Embryonic facial prominence (tissue), 1 donor: ENCODE measurements at regions not wholly inside any gene's neighbourhood (a gene's known extent, or its start where the extent isn't known, plus 50 kb on each side); places are given as distances from the start of the nearest gene placed in this dataset.
"Not testable (repeated sequence)": the region's sequence is repeated elsewhere in the genome, so short reads cannot be mapped to it uniquely, and the experiment has no call there.

Experiments used
- DNase-seq: peaks from one replicate; pipeline ENCODE4 v3.0.0-alpha.2; 2016; ENCODE audit errors: extremely low spot score

DNA sequence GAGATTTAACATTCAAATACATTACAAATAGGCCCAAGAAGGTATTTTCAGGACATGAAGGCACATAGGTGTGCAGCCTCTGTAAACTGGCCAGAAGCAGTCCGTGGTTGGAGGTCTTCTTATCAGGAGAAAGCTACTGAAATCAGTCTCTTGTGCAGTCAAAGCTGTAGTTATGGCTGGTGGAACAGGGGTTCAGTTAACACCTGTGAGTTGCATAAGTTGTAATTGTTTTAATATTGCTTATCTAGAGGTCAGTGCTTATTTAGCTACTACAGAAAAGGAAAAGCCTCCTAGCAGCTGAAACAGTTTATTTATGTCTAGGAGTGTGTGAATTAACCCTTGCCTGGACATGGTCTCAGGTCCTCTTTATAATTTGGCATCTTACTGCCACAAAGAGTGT, 377.6 kb upstream of the MDGA2 start:
- no peak for DNase-seq

DNA sequence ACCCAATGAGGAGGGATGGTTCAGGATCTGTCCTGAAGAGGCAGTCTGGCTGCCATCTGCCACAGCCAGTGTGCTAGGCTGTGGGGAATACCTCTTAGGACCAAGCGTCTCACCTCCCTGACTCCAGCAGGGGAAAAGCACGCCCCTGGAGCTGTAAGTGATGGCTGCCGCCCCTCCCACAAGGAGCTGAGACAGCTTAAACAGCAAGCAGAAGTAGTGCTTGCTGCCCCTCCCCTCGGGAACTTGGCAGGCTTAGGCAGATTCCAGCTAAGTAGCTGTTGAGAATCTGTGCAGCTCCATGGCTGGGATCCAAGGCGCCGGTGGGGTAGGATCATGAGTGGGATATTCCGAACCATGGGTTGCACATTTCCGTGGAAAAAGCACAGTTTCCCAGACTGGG, 360.4 kb upstream of the MDGA2 start:
- no peak for DNase-seq

DNA sequence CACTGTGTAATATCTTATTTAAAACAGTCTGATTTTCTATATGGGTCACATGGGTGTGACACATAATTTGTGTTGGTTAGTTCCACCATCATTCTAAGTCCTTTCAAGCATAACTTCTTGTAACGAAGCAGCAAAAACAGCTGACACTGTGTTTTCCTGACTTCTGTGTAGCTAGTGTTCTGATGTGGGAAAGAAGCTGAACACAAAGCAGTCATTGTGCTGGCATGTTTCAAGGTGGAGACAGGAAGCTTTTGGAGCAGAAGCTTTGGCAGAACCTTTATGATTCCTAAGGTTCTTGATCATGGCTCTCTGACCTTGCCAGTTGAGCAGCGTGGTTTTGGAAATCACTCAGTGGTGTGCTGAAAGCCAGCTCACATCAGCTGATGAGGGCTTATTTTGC, 351.7 kb upstream of the MDGA2 start:
- no peak for DNase-seq

DNA sequence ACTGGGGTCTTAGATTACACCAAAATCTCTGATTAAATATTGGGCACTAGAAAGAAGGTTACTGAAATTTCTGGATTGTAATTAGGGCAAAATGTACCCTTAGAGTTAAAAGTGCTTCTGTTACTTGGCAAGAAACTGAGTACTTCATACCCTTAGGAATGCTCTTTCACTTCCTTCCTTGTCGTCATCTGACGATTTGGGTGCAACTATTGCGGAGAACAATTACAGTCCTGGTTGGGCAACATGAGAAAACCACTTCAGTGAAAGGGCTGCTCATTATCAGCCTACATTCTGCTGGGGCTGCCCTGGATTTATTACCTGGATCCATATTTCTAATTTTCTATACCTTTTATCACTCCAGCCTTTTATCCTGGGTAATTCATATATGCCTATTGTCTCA, 348.5 kb upstream of the MDGA2 start:
- DNase-seq, result no peak

DNA sequence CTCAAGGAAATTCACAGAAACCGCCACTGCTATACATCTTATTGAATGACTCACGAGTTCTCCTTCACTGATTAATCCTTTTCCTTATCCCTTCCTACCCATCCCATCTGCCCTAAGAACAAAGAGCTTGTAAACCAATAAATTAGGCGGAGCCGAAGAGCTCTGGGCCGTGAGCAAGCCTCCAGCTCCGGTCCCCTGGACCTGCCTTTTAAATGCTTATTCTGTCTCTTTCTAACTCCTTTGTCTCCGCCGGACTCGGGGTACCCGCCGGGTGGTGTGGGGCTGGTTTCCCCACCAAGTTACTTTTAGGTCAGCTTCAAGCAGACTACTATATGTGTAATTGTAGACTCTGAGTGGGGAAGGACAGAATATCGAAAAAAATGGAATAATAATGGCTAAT, 336.1 kb upstream of the MDGA2 start:
- not testable (repeated sequence) for DNase-seq

DNA sequence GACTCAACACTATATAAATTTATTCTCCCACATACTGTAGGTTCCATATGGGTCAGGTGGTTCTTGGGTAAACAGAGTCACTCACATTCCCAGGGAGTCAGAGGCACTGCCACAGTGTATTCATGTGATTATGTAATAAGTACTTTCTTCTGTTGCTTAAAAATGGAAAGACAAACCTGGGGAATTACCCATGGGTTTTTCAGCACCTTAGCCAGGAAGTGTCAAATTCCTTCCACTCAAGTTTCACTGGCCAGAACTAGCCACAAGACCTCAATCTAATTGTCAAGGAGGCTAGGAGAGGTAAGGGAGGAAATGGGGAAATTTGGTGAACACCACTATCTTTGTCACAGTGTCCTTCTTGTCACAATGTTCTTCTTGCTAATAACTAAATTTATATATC, 333.2 kb upstream of the MDGA2 start:
- no peak for DNase-seq

DNA sequence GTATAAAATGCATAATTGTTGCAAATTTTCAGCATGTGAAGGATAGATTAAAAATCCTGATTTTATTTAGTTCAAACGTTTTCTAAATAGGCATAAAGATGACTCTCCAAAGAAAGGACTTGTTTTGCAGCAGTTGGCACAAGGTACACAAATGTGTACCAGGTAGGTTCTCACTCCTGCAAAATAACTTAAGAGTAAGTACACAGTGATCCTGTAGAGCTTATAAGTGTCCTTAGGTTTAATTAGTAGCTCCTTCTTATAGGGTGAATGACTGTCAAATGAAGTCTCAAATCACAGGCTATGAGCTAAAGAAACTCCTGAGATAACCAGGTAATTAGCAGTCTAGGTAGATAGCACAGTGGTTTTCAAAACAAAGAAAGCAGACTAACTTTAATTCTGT, 330.6 kb upstream of the MDGA2 start:
- no peak for DNase-seq

DNA sequence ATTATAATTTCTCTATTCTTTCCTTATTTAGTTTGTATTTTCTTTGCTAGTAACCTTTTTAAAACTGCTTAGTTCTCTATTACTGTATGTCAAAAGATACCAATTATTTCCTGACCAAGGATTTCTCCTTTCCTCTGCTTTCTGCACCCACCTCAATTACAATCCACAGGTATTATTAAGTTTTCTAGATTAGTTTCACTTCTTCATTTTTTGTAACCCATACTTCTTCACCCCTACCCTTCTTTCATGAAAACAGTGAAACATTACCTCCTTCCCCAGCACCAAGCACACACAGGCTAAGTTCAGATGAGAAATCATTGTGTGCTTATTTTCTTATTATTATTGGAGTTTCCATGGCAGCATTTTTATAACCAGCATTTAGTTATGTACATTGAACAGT, 318.5 kb upstream of the MDGA2 start:
- DNase-seq, result no peak

DNA sequence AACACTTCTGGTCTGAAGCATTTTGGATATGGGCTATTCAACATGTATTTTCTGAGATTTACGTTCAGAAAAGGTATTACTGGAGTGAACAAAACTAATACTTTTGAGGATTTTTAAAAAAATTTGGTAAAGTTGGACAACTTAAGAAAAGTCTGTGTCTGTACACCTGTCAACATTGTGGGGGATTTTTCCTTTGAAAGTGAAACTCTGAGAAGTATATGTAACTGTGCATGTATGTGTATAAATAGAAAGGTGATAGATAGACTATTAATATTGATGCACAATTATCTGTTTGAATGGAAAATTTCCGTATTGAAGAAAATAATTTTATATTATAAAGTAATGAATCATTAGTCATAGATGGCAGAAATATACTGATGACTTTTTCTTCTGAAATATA, 312.8 kb upstream of the MDGA2 start:
- DNase-seq, result no peak

DNA sequence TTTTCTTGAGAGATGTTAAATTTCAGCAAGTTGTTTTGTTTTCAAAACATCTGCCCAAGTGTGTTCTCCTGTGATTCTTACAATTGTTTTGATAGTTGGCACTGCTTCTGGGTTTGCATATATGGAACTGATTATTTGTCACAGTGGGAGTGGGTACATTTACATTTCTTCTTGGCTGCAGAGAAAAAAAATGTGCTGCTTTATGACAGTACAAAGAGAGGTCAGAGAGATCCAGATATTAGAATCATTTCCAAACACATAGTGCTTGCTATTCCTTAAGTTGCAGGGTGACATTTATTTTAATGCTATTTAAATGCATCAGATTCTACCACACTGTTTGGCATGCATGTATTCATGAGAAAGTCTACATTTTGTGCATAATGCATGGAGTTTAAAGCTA, 303.5 kb upstream of the MDGA2 start:
- DNase-seq, result no peak

DNA sequence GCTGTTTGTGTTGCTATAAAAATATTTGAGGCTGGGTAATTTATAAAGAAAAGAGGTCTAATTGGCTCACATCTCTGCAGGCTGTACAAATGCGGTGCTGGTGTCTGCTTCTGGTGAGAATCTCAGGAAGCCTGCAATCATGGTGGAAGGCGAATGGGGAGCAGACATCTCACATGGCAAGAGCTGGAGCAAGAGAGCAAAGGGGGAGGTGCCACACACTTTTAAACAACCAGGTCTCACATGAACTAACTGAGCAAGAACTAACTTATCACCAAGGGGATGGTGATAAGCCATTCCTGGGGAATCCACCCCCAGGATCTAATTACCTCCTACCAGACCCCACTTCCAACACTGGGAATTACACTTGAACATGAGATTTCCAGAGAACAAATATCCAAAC, 300.7 kb upstream of the MDGA2 start:
- no peak for DNase-seq

DNA sequence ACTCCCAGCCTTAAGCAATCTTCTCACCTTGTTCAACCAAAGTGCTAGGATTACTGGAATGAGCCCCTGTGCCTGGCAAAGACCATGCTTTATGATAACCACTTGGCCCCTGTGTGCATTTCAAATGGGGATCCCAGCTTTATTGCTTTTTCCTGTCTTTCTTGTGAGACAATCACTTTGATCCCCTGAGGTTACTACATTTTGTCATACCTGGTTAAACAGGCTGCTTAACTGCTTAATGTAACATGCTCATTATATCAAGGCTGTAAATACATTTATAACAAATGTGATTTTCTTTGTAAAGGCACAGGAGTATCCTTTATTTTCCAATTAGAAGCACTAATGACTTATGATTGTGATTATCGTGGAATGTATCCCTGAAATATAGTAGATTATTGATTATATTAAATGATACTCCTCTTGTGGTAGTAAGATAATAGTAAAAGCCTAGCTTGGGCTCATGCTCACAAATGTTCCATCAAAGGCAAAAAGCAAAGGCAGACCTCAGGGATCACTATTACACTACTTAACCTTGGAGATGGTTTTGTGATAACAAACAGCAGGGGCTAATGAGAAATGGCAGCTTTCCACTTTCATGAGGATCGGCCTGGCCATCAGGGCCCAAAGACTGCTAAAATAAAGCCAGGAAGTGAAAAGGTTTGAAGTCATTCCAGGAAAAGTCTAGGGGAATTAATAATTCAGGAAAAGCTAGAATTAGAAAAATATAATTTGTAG, 290.8 kb upstream of the MDGA2 start:
- DNase-seq, result no peak

DNA sequence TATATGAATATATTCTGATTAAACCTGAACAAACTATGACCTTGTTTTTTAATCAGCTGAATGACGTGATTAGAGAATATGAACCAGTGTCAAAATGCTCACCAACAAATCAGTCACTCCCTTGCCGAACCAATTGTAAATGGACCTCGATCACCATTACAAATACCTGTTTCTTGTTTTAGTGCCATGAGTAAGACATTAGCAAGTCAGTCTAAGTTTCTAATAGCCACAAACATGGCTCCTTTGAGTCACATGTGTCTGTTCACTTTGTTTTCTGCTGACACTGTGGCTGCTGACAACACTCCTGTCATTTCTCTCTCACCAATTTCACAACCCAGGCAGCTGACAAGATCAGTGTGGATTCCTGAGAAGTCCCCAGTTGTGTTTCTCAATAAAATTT, 286.2 kb upstream of the MDGA2 start:
- no peak for DNase-seq

DNA sequence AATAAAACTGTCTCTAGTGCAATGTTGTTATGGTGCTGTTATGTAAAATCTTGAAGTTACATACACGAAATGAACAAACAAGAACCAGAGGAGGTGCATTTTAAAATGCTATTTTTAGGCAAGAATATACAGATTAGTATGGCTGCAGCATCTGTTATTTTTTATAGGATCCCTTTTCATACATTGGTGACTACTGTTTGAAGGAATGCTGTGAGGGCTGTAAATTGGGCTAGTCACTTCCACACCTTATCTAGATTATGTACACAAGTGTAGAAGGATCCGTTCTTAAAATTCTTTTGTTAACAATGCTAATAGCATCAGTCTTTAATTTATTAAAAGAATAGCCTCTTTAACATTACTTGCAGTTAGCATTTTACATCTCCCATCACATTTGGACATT, 284.3 kb upstream of the MDGA2 start:
- no peak for DNase-seq

DNA sequence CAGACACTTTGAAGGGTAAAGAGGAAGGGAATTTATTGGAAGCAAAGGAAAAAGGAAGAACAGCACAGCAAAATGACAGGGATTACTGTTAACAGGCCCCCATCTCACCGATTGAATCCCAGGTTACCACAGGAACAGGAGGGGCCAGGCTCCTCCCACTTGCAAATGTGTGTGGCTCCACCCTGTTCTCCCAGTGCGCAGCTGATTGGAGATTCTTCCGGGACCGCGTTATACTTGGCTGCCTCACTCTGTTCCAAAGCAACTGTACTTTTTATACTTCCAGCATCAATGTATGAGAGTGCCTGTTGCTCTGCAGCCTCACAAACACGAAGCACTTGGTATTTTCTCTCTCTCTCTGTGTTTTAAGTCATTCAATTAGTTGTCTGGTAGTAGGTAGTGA, 273.6 kb upstream of the MDGA2 start:
- no peak for DNase-seq

DNA sequence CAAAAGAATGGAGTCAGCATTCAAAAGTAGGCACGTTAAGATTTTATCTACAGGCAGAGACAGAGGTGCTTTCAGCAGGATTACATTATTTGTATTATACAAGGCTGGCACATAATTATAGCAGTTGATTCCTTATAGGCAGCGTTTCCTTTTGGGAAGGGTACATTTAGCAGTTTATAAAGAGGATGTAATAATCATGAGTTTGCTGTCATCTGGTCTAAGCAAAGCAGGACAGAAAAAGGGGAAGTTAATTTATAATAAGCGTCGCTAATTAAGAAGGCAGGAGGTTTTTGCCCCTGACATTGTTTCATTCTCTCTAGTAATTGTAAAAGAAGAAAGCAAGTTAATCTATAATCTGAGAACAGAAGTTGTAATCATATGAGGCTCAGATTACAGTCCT, 259.9 kb upstream of the MDGA2 start:
- DNase-seq, result no peak

DNA sequence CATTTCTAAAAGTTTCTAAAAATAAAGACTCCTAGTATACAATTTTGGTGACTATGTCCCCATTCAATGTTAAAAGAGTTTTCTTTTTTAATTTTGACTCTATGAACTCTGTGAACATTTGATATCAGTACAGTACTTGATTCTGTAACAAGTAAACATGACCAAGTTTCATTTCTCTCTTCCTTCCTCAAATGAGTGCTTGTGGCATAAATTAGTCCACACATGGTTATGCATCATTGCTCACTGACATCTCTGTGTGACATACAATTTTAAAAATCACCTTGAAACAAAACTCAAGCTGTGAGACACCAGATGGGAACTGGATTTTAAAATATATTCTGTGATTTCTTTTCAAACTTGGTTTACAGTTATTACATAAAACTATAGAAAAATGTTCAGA, 253.9 kb upstream of the MDGA2 start:
- DNase-seq, result no peak

DNA sequence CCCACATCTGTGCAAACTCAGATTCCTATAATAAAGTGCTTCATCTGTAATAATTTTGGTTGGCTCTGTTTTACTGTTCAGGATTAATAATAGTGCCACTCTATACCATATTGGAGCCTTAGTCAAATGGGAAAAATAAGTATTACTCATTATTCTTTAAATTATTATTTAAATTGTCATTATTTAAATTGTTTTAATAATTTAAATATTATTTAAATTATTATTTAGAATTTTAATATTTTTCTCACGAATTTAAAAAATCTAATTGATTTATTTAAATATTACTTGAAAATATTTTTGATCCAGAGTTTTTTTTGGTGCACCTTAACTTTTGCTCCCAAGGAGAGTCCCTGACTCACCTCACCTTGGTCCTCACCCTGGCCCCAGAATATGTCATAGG, 245.7 kb upstream of the MDGA2 start:
- DNase-seq, result no peak

DNA sequence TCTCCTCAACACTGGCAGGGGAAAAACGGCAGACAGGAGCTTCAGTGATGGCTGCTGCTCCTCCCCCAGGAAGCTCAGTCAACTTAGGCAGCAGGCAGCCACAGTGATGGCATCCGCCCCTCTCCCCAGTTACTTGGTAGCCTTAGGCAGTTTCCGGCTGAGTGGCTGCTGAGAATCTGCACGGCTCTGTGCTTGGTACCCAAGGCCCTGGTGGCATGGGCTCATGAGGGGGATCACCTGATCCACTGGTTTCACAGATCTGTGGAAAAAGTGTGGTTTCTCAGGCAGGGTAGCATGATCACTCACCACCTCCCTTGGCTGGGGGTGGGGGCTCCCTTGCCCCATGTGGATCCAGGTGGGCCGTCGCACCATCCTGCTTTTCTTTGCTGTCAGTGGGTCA, 244.6 kb upstream of the MDGA2 start:
- no peak for DNase-seq

DNA sequence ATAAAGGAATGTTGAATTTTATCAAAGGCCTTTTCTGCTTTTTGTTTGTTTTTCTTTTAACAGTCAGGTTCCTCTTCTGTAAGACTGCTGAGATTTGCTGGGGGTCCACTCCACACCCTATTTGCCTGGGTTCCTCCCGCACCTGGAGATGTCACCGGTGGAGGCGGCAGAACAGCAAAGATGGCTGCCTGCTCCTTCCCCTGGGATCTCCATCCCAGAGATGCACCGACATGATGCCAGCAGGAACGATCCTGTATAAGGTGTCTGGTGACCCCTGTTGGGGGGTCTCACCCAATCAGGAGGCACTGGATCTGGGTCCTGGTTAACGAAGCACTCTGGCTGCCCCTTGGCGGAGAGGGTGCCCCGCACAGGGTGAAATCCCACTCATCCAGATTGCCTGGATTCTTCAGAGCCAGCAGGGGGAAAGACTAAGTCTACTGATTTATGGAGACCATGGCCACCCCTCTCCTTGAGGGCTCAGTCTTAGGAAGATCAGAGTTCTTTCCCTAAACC, 244.0 kb upstream of the MDGA2 start:
- no peak for DNase-seq

DNA sequence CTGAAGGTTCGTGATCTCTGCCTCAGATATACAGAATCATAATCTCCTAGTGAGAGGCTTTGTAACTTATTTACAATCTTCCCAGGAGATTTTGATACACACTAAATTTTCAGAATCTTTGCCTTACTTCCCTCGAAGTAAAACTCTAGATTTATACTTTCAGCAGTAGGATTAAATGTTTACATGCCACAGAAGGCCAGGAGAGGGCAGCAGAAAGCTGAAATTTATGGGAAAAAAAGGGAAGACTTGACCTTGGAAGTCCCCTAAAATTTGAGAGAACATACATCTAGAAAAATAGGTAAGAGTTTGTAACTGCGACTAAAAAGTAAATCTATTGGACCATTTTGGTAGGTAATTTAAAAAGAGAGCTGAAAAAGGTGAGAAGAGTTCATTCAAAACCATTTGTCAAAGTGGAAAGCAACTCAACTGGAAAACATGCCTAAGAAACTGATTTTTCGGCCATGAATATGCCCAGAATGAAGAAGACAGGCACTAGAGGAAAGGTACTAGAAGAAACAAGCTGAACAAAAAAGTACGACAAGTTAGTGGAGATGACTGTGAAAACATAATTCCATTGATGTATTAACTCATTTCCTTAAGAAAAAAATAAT, 242.0 kb upstream of the MDGA2 start:
- peak; percentile 14 for DNase-seq

DNA sequence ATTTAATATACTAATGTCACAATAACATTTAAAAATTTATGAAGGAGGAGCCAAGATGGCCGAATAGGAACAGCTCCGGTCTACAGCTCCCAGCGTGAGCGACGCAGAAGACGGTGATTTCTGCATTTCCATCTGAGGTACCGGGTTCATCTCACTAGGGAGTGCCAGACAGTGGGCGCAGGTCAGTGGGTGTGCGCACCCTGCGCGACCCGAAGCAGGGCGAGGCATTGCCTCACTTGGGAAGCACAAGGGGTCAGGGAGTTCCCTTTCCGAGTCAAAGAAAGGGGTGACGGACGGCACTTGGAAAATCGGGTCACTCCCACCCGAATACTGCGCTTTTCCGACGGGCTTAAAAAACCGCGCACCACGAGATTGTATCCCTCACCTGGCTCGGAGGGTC, 225.7 kb upstream of the MDGA2 start:
- DNase-seq, result not testable (repeated sequence)

DNA sequence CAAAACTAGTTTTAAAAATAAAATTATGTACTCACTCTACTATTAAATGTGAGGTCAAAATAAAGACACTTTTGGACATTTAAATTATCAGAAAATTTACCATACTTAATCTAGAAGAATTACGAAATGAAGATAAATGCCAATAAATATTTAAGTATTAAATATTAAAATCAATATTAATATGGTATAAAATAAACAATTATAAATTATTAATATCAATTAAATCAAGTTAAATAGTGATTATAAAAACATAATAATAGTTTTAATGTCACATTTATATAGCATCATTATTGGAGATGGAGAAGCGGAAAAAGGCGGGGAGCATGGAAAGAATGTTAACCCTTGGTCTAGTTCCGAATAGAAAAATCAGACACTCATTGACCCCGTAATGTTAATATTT, 224.3 kb upstream of the MDGA2 start:
- DNase-seq, result no peak

DNA sequence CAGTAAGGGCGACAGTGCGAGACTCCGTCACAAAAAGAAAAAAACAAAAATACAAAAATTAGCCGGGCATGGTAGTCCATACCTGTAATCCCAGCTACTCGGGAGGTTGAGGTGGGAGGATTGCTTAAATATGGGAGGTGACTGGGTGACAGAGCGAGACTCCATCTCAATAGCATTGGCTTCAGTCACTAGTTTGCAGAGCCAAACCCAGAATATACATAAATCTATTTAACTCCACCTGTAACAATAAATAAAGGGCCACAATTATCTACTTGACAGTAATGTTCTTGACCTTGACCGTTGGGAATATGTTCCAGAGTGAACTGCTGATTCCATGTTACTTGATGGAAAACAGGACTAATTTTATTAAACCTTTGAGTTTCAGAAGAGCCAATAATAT, 198.9 kb upstream of the MDGA2 start:
- no peak for DNase-seq
